DND-41 (cell line): ENCODE measurements at regions not wholly inside any gene's neighbourhood (a gene's known extent, or its start where the extent isn't known, plus 50 kb on each side); places are given as distances from the start of the nearest gene placed in this dataset.

ENCODE experiments used
- EZH2 ChIP-seq: IDR thresholded peaks from 3 replicates; pipeline ENCODE4 v1.6.1; 2012; ENCODE audit warnings: borderline replicate concordance, low read depth, mild to moderate bottlenecking, moderate library complexity, low read length, inconsistent platforms; ENCODE audit not compliant: severe bottlenecking
- TF ChIP-seq, protein P1 (sequence below): IDR thresholded peaks from 2 replicates; pipeline ENCODE4 v1.5.1; 2012; ENCODE audit warnings: borderline replicate concordance, low read length, moderate library complexity, mild to moderate bottlenecking; ENCODE audit not compliant: poor library complexity, severe bottlenecking; ENCODE audit errors: extremely low read depth

DNA sequence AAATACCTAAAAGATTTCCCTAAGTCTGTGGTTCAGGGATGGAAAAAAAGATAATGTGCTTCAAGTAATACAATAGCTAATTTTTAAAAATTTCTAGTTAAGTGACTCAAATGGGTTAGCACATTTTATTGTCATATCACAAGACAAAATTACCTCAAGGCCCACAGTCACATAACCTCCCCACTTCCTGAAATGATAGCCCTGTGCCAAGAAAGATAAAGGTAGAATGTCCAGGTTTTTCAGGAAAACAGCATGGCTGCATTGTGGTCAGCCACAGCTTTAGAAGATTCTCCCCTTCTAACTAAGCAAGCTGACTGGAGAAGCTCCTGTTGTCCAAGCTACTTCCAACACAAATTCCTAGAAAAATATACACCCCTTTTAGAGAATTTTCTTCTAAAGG is 127.1 kb upstream of the SLC35G4 start:
- no peak for TF ChIP-seq EZH2
- TF ChIP-seq, protein P1, sequence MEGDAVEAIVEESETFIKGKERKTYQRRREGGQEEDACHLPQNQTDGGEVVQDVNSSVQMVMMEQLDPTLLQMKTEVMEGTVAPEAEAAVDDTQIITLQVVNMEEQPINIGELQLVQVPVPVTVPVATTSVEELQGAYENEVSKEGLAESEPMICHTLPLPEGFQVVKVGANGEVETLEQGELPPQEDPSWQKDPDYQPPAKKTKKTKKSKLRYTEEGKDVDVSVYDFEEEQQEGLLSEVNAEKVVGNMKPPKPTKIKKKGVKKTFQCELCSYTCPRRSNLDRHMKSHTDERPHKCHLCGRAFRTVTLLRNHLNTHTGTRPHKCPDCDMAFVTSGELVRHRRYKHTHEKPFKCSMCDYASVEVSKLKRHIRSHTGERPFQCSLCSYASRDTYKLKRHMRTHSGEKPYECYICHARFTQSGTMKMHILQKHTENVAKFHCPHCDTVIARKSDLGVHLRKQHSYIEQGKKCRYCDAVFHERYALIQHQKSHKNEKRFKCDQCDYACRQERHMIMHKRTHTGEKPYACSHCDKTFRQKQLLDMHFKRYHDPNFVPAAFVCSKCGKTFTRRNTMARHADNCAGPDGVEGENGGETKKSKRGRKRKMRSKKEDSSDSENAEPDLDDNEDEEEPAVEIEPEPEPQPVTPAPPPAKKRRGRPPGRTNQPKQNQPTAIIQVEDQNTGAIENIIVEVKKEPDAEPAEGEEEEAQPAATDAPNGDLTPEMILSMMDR = no peak
